B cell (primary cell): ENCODE measurements at regions not wholly inside any gene's neighbourhood (a gene's known extent, or its start where the extent isn't known, plus 50 kb on each side); places are given as distances from the start of the nearest gene placed in this dataset.

Experiments
- EZH2 ChIP-seq: IDR thresholded peaks from 2 replicates; pipeline ENCODE4 v1.6.1; 2012; ENCODE audit warnings: borderline replicate concordance, low read depth, mild to moderate bottlenecking, moderate library complexity, low read length; ENCODE audit not compliant: insufficient read depth, poor library complexity, severe bottlenecking
- TF ChIP-seq, protein P1 (sequence below): fragments of 200-600 bp; IDR thresholded peaks from one replicate; pipeline ENCODE4 v1.8.0; 2022; ENCODE audit warnings: antibody characterized with exemption, mild to moderate bottlenecking

DNA sequence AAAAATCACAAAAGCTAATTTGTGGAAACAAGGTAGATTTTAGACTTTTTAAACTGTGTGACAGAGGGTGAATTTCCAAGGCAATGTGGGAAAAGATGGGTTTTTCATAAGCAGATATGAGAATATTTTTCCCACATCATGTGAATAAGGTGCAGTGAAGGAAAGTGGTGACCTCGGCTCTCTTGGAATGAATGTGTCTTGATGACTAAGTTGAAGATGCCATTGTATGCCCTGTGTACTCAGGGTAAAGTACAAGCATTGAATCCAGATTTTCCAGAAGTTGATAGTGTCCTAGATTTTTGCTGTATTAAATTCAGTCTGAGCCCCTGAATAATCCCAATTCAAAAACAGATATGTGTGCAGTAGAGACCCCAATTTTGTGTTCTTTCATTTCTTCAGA is 442.6 kb upstream of the ADGRL2 start:
- TF ChIP-seq, protein P1, sequence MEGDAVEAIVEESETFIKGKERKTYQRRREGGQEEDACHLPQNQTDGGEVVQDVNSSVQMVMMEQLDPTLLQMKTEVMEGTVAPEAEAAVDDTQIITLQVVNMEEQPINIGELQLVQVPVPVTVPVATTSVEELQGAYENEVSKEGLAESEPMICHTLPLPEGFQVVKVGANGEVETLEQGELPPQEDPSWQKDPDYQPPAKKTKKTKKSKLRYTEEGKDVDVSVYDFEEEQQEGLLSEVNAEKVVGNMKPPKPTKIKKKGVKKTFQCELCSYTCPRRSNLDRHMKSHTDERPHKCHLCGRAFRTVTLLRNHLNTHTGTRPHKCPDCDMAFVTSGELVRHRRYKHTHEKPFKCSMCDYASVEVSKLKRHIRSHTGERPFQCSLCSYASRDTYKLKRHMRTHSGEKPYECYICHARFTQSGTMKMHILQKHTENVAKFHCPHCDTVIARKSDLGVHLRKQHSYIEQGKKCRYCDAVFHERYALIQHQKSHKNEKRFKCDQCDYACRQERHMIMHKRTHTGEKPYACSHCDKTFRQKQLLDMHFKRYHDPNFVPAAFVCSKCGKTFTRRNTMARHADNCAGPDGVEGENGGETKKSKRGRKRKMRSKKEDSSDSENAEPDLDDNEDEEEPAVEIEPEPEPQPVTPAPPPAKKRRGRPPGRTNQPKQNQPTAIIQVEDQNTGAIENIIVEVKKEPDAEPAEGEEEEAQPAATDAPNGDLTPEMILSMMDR, result no peak
- TF ChIP-seq EZH2, result no peak
